ENCODE measurements at regions not wholly inside any gene's neighbourhood (a gene's known extent, or its start where the extent isn't known, plus 50 kb on each side); places are given as distances from the start of the nearest gene placed in this dataset.
"Not testable (repeated sequence)": the region's sequence is repeated elsewhere in the genome, so short reads cannot be mapped to it uniquely, and the experiment has no call there.

GRCh38 chr2:36157093-36157492 is 198.5 kb upstream of the CRIM1 start:
- DNase-seq = not testable (repeated sequence)

GRCh38 chr2:36147670-36148390 is 207.7 kb upstream of the CRIM1 start:
- DNase-seq = no peak

GRCh38 chr2:36146765-36147164 is 208.8 kb upstream of the CRIM1 start:
- no peak for DNase-seq

- DNase-seq = no peak
These were observed 215.2 kb upstream of the CRIM1 start for GRCh38 chr2:36140391-36140790.

GRCh38 chr2:36137612-36138011 is 218.0 kb upstream of the CRIM1 start:
- no peak for DNase-seq

GRCh38 chr2:36134281-36134680 is 221.3 kb upstream of the CRIM1 start:
- no peak for DNase-seq

- DNase-seq = no peak
These were observed 227.2 kb upstream of the CRIM1 start for GRCh38 chr2:36128359-36128758.

GRCh38 chr2:36125702-36126101 is 229.9 kb upstream of the CRIM1 start:
- no peak for DNase-seq

- DNase-seq = no peak
These were observed 231.6 kb upstream of the CRIM1 start for GRCh38 chr2:36123995-36124394.

- DNase-seq = no peak
These were observed 258.6 kb upstream of the CRIM1 start for GRCh38 chr2:36097022-36097421.

- DNase-seq = not testable (repeated sequence)
These were observed 263.5 kb upstream of the CRIM1 start for GRCh38 chr2:36091844-36092741.

- DNase-seq = no peak
These were observed 266.8 kb upstream of the CRIM1 start for GRCh38 chr2:36088716-36089328.

- DNase-seq = no peak
These were observed 268.2 kb upstream of the CRIM1 start for GRCh38 chr2:36087344-36087743.

GRCh38 chr2:36079793-36080192 is 275.8 kb upstream of the CRIM1 start:
- DNase-seq = no peak

GRCh38 chr2:36074008-36074407 is 281.6 kb upstream of the CRIM1 start:
- no peak for DNase-seq

GRCh38 chr2:36071698-36072097 is 283.9 kb upstream of the CRIM1 start:
- DNase-seq = no peak

GRCh38 chr2:36069074-36069473 is 286.5 kb upstream of the CRIM1 start:
- DNase-seq = no peak

GRCh38 chr2:36068086-36068485 is 287.5 kb upstream of the CRIM1 start:
- DNase-seq = no peak

- DNase-seq = no peak
These were observed 295.4 kb upstream of the CRIM1 start for GRCh38 chr2:36060133-36060532.

- no peak for DNase-seq
These were observed 295.9 kb upstream of the CRIM1 start for GRCh38 chr2:36059691-36060090.

GRCh38 chr2:36058953-36059352 is 296.6 kb upstream of the CRIM1 start:
- DNase-seq = no peak

- no peak for DNase-seq
These were observed 297.5 kb upstream of the CRIM1 start for GRCh38 chr2:36058076-36058475.

GRCh38 chr2:36052819-36053218 is 302.8 kb upstream of the CRIM1 start:
- DNase-seq = no peak

- DNase-seq = no peak
These were observed 311.2 kb upstream of the CRIM1 start for GRCh38 chr2:36044411-36044810.

Measured in activated CD4-positive, CD25-positive, alpha-beta regulatory T cell treated with anti-CD3 and anti-CD28 coated beads, Interleukin-2, amount 50 U/mL, for 72 hours (primary cell).